ENCODE measurements at regions not wholly inside any gene's neighbourhood (a gene's known extent, or its start where the extent isn't known, plus 50 kb on each side); places are given as distances from the start of the nearest gene placed in this dataset.

- in situ Hi-C loops (cut with MboI): no loop called here
- intact Hi-C loops (cut with micrococcal nuclease): no loop called here
- Histone ChIP-seq H3K4me3 (no peak overlapping the region), H3K4me1 (replicated peaks in 1 of 2; ENCODE audit: control insufficient read depth in 2 of 2, insufficient read depth in 2 of 2, low read length in 2 of 2) (no peaks in the 10 kb centered on the region), H3K4me2 (ENCODE audit: insufficient read depth, low read length) (no peak overlapping the region), H2AFZ (ENCODE audit: low read depth, low read length) (no peak overlapping the region), H3K79me2 (ENCODE audit: control insufficient read depth, insufficient read depth, low read length) (no peaks in the 10 kb centered on the region), H4K20me1 (replicated peaks; ENCODE audit: control insufficient read depth, insufficient read depth, low read length) (no peaks in the 10 kb centered on the region), H3K9ac (ENCODE audit: insufficient read depth in 1 of 2, low read depth in 2 of 2, low read length in 2 of 2) (no peak overlapping the region), H3K27ac (ENCODE audit: extremely low read depth, low read depth, low read length) (no peak overlapping the region), H3K9me1 (ENCODE audit: control insufficient read depth, insufficient read depth, low read length) (no peaks in the 10 kb centered on the region), H3K27me3 (ENCODE audit: control insufficient read depth in 2 of 2, insufficient read depth in 2 of 2, low read length in 2 of 2) (no peaks in the 10 kb centered on the region), H3K36me3 (ENCODE audit: control insufficient read depth, insufficient read depth, low read length) (no peaks in the 10 kb centered on the region), H3K9me3 (replicated peaks; ENCODE audit: control insufficient read depth, insufficient read depth, low read depth, low read length) (no peaks in the 10 kb centered on the region)
- DNase-seq (ENCODE audit: extremely low read depth in 1 of 4, low spot score in 3 of 4): no peak
- no peak for ATAC-seq
- BruUV-seq (replicated peaks): no TSS peak
- no peak for FAIRE-seq
- TF ChIP-seq POLR3A (IDR thresholded peaks at IDR 0.05; ENCODE audit: borderline replicate concordance, extremely low read depth, insufficient read depth, insufficient read length) (no peak), NCOA6 (IDR thresholded peaks at IDR 0.05) (no peak), U2AF1 (optimal IDR thresholded peaks at IDR 0.05; ENCODE audit: low read depth, low read length) (no peak), SRSF1 (IDR thresholded peaks at IDR 0.05; ENCODE audit: low read depth, low read length) (no peak), E2F1 (CRISPR knock-in tag; IDR thresholded peaks at IDR 0.05) (no peak), ZNF384 (IDR thresholded peaks at IDR 0.05; ENCODE audit: low read depth, low read length) (no peak), CREB3 (tag; conservative IDR thresholded peaks at IDR 0.05; ENCODE audit: low read depth) (no peak), PCBP1 (IDR thresholded peaks at IDR 0.05; ENCODE audit: low read depth, low read length, poor library complexity, severe bottlenecking) (no peak), ARID4B (CRISPR knock-in tag; IDR thresholded peaks at IDR 0.05) (no peak), ARID2 (IDR thresholded peaks at IDR 0.05) (no peak)
- WGBS (ENCODE audit: insufficient coverage, low coverage, missing lambda C conversion rate): 0% methylated on average over 1 of the region's 1 CpG
- CTCF ChIA-PET (ENCODE audit: low intra/inter-chr PET ratio): no interaction called here
- POLR2A ChIA-PET: no interaction called here
Observed at GRCh38 chr3:76377074-76377473, 591.7 kb upstream of the ZNF717 start.

All from K562 (cell line).